ENCODE measurements at regions not wholly inside any gene's neighbourhood (a gene's known extent, or its start where the extent isn't known, plus 50 kb on each side); places are given as distances from the start of the nearest gene placed in this dataset.

- Histone ChIP-seq H3K4me1 (no peaks in the 10 kb centered on the region), H3K27me3 (no peaks in the 10 kb centered on the region), H3K36me3 (no peaks in the 10 kb centered on the region), H3K9me3 (no peaks in the 10 kb centered on the region), H3K27ac (no peak overlapping the region), H3K4me3 (no peak overlapping the region)
- no peak for TF ChIP-seq CTCF (IDR thresholded peaks at IDR 0.05)
- no peak for DNase-seq (ENCODE audit: low spot score in 2 of 2)
- intact Hi-C loops (cut with DNase I): no loop called here
Observed at GRCh38 chr6:10256113-10256690, 158.7 kb downstream of the TFAP2A start.

GRCh38 chr6:10250655-10251220 is 164.1 kb downstream of the TFAP2A start:
- no peaks in the 10 kb centered on the region for H3K27me3 ChIP-seq
- no peak overlapping the region for H3K4me3 ChIP-seq
- TF ChIP-seq CTCF (IDR thresholded peaks at IDR 0.05): no peak
- intact Hi-C loops (cut with DNase I): no loop called here
- H3K4me1 ChIP-seq: no peaks in the 10 kb centered on the region
- H3K9me3 ChIP-seq: no peaks in the 10 kb centered on the region
- no peaks in the 10 kb centered on the region for H3K36me3 ChIP-seq
- H3K27ac ChIP-seq: no peak overlapping the region
- DNase-seq (ENCODE audit: low spot score in 2 of 2): no peak

- intact Hi-C loops (cut with DNase I): no loop called here
Observed at GRCh38 chr6:10248378-10248843, 166.5 kb downstream of the TFAP2A start.

GRCh38 chr6:10237298-10238038 is 177.4 kb downstream of the TFAP2A start:
- TF ChIP-seq CTCF (IDR thresholded peaks at IDR 0.05): no peak
- intact Hi-C loops (cut with DNase I): no loop called here

More at GRCh38 chr6:10248378-10248843, 166.5 kb downstream of the TFAP2A start:
- H3K4me1 ChIP-seq: no peaks in the 10 kb centered on the region
- H3K27ac ChIP-seq: no peak overlapping the region
- H3K36me3 ChIP-seq: no peaks in the 10 kb centered on the region
- DNase-seq (ENCODE audit: low spot score in 2 of 2): no peak
- TF ChIP-seq CTCF (IDR thresholded peaks at IDR 0.05): no peak
- H3K9me3 ChIP-seq: no peaks in the 10 kb centered on the region
- no peak overlapping the region for H3K4me3 ChIP-seq
- no peaks in the 10 kb centered on the region for H3K27me3 ChIP-seq

GRCh38 chr6:10235344-10235743 is 179.5 kb downstream of the TFAP2A start:
- intact Hi-C loops (cut with DNase I): no loop called here
- Histone ChIP-seq H3K9me3 (no peaks in the 10 kb centered on the region), H3K27me3 (no peaks in the 10 kb centered on the region), H3K27ac (no peak overlapping the region), H3K4me1 (no peaks in the 10 kb centered on the region), H3K36me3 (no peaks in the 10 kb centered on the region), H3K4me3 (no peak overlapping the region)
- DNase-seq (ENCODE audit: low spot score in 2 of 2): no peak
- TF ChIP-seq CTCF (IDR thresholded peaks at IDR 0.05): no peak

More at GRCh38 chr6:10237298-10238038, 177.4 kb downstream of the TFAP2A start:
- Histone ChIP-seq H3K9me3 (no peaks in the 10 kb centered on the region), H3K27ac (no peak overlapping the region), H3K4me1 (no peaks in the 10 kb centered on the region), H3K4me3 (no peak overlapping the region), H3K27me3 (no peaks in the 10 kb centered on the region), H3K36me3 (no peaks in the 10 kb centered on the region)
- no peak for DNase-seq (ENCODE audit: low spot score in 2 of 2)

Measured in ascending aorta (tissue), 2 donors.